ENCODE measurements at regions not wholly inside any gene's neighbourhood (a gene's known extent, or its start where the extent isn't known, plus 50 kb on each side); places are given as distances from the start of the nearest gene placed in this dataset.

- Histone ChIP-seq H3K27ac (no peak overlapping the region), H3K4me1 (ENCODE audit: low read depth, poor library complexity, severe bottlenecking) (peaks cover 6% of the 10 kb centered on the region), H3K79me2 (ENCODE audit: insufficient read depth, low read depth) (no peaks in the 10 kb centered on the region), H3K4me3 (IDR thresholded peaks at IDR 0.05; ENCODE audit: insufficient read depth, low read depth, low read length) (no peak overlapping the region), H4K20me1 (ENCODE audit: insufficient read depth) (no peaks in the 10 kb centered on the region), H3K27me3 (ENCODE audit: insufficient read depth, low read depth) (no peaks in the 10 kb centered on the region), H3K36me3 (ENCODE audit: insufficient read depth) (no peaks in the 10 kb centered on the region), H3K4me2 (no peak overlapping the region), H3K9ac (no peak overlapping the region), H2AFZ (ENCODE audit: low read depth) (no peak overlapping the region)
- no peak for TF ChIP-seq CTCF (conservative IDR thresholded peaks at IDR 0.05; ENCODE audit: low read depth, low read length)
Measured at GRCh38 chr9:108016446-108016845, 526.9 kb upstream of the KLF4 start.

DNA sequence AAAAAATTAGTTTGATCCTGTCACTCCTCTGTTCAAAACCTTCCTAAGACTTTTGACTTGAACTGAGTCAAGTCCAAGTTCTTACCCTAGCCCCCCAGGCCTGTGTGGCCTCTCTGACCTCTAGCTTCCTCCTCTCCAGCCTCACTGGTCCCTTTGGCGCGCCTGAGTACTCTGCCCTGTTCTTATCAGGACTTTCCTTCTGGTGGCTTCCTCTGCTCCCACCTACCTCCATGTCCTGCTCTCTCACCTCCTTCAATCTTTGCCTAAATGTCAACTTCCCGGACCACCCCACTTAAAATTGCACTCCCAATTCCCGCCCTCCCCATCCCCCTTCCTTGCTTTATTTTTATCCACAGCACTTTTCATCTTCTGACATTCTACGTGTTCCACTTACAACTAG lies 526.1 kb upstream of the KLF4 start:
- H3K9ac ChIP-seq, result no peak overlapping the region
- H3K27ac ChIP-seq, result no peak overlapping the region
- no peak overlapping the region for H3K4me3 ChIP-seq (IDR thresholded peaks at IDR 0.05; ENCODE audit: insufficient read depth, low read depth, low read length)
- no peaks in the 10 kb centered on the region for H4K20me1 ChIP-seq (ENCODE audit: insufficient read depth)
- H3K79me2 ChIP-seq (ENCODE audit: insufficient read depth, low read depth), result no peaks in the 10 kb centered on the region
- H3K4me2 ChIP-seq, result no peak overlapping the region
- H3K36me3 ChIP-seq (ENCODE audit: insufficient read depth), result no peaks in the 10 kb centered on the region
- H3K27me3 ChIP-seq (ENCODE audit: insufficient read depth, low read depth), result no peaks in the 10 kb centered on the region
- no peak overlapping the region for H2AFZ ChIP-seq (ENCODE audit: low read depth)
- no peak for TF ChIP-seq CTCF (conservative IDR thresholded peaks at IDR 0.05; ENCODE audit: low read depth, low read length)
- peaks cover 6% of the 10 kb centered on the region for H3K4me1 ChIP-seq (ENCODE audit: low read depth, poor library complexity, severe bottlenecking)

DNA sequence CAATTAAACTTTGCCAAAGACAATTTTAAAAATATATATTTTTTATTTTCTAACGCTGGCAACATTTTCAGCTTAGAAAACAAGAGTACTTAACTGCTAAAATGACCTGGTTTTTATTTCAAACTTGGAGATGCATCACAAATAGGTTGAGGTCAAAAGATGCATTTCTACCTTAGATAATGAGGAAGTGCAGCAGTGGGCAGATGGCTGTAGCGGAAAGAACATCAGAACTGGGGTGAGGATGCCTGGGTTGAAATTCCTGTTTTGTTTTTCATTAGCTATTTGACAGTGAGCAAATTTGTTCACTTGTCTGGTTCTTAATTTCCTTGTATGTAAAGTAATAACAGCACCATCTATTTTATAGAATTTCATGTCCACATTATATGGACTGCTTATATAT lies 524.8 kb upstream of the KLF4 start:
- peaks cover 6% of the 10 kb centered on the region for H3K4me1 ChIP-seq (ENCODE audit: low read depth, poor library complexity, severe bottlenecking)
- TF ChIP-seq CTCF (conservative IDR thresholded peaks at IDR 0.05; ENCODE audit: low read depth, low read length), result no peak

GRCh38 chr9:108012886-108013665 lies 523.5 kb upstream of the KLF4 start:
- H3K36me3 ChIP-seq (ENCODE audit: insufficient read depth), result no peaks in the 10 kb centered on the region
- TF ChIP-seq CTCF (conservative IDR thresholded peaks at IDR 0.05; ENCODE audit: low read depth, low read length), result no peak
- H3K4me2 ChIP-seq, result no peak overlapping the region
- no peaks in the 10 kb centered on the region for H3K79me2 ChIP-seq (ENCODE audit: insufficient read depth, low read depth)
- no peak overlapping the region for H3K4me3 ChIP-seq (IDR thresholded peaks at IDR 0.05; ENCODE audit: insufficient read depth, low read depth, low read length)
- no peaks in the 10 kb centered on the region for H3K27me3 ChIP-seq (ENCODE audit: insufficient read depth, low read depth)
- H2AFZ ChIP-seq (ENCODE audit: low read depth), result 0 out of 2 replicates have a peak overlapping the region, but pooled peaks have one; percentile 10
- peaks cover 6% of the 10 kb centered on the region for H3K4me1 ChIP-seq (ENCODE audit: low read depth, poor library complexity, severe bottlenecking)
- H3K9ac ChIP-seq, result no peak overlapping the region
- H3K27ac ChIP-seq, result no peak overlapping the region
- no peaks in the 10 kb centered on the region for H4K20me1 ChIP-seq (ENCODE audit: insufficient read depth)

More for the DNA sequence above, 524.8 kb upstream of the KLF4 start:
- H3K27me3 ChIP-seq (ENCODE audit: insufficient read depth, low read depth), result no peaks in the 10 kb centered on the region
- H3K4me2 ChIP-seq, result no peak overlapping the region
- H2AFZ ChIP-seq (ENCODE audit: low read depth), result no peak overlapping the region
- H3K9ac ChIP-seq, result no peak overlapping the region
- H3K36me3 ChIP-seq (ENCODE audit: insufficient read depth), result no peaks in the 10 kb centered on the region
- no peak overlapping the region for H3K27ac ChIP-seq
- no peak overlapping the region for H3K4me3 ChIP-seq (IDR thresholded peaks at IDR 0.05; ENCODE audit: insufficient read depth, low read depth, low read length)
- no peaks in the 10 kb centered on the region for H3K79me2 ChIP-seq (ENCODE audit: insufficient read depth, low read depth)
- no peaks in the 10 kb centered on the region for H4K20me1 ChIP-seq (ENCODE audit: insufficient read depth)

Measured in KMS-11 (cell line).